ENCODE measurements at regions not wholly inside any gene's neighbourhood (a gene's known extent, or its start where the extent isn't known, plus 50 kb on each side); places are given as distances from the start of the nearest gene placed in this dataset.
"Not testable (repeated sequence)": the region's sequence is repeated elsewhere in the genome, so short reads cannot be mapped to it uniquely, and the experiment has no call there.

GRCh38 chr1:29800522-29800956 lies 564.2 kb downstream of the PTPRU start:
- Mint-ChIP-seq H3K4me3 (no peak overlapping the region), H3K27ac (no peak overlapping the region), H3K27me3 (ENCODE audit: low read depth) (no peaks in the 10 kb centered on the region), H3K9me3 (no peaks in the 10 kb centered on the region), H3K4me1 (ENCODE audit: low read depth) (no peaks in the 10 kb centered on the region), H3K36me3 (ENCODE audit: low read depth) (no peaks in the 10 kb centered on the region)
- DNase-seq (ENCODE audit: low spot score), result no peak

GRCh38 chr1:29800120-29800519 lies 563.8 kb downstream of the PTPRU start:
- Mint-ChIP-seq H3K27me3 (ENCODE audit: low read depth) (no peaks in the 10 kb centered on the region), H3K9me3 (no peaks in the 10 kb centered on the region), H3K4me1 (ENCODE audit: low read depth) (no peaks in the 10 kb centered on the region), H3K4me3 (no peak overlapping the region), H3K36me3 (ENCODE audit: low read depth) (no peaks in the 10 kb centered on the region), H3K27ac (no peak overlapping the region)
- DNase-seq (ENCODE audit: low spot score), result no peak

- Mint-ChIP-seq H3K4me1 (ENCODE audit: low read depth) (no peaks in the 10 kb centered on the region), H3K27me3 (ENCODE audit: low read depth) (no peaks in the 10 kb centered on the region), H3K4me3 (no peak overlapping the region), H3K36me3 (ENCODE audit: low read depth) (no peaks in the 10 kb centered on the region), H3K9me3 (no peaks in the 10 kb centered on the region), H3K27ac (no peak overlapping the region)
- no peak for DNase-seq (ENCODE audit: low spot score)
Observed at GRCh38 chr1:29798699-29799566, 562.6 kb downstream of the PTPRU start.

GRCh38 chr1:29797125-29797524 lies 560.8 kb downstream of the PTPRU start:
- not testable (repeated sequence) for H3K4me3 Mint-ChIP-seq; H3K27ac Mint-ChIP-seq; H3K4me1 Mint-ChIP-seq (ENCODE audit: low read depth); H3K27me3 Mint-ChIP-seq (ENCODE audit: low read depth); DNase-seq (ENCODE audit: low spot score); H3K36me3 Mint-ChIP-seq (ENCODE audit: low read depth); H3K9me3 Mint-ChIP-seq

- H3K9me3 Mint-ChIP-seq; H3K4me1 Mint-ChIP-seq (ENCODE audit: low read depth); DNase-seq (ENCODE audit: low spot score); H3K4me3 Mint-ChIP-seq; H3K36me3 Mint-ChIP-seq (ENCODE audit: low read depth); H3K27ac Mint-ChIP-seq; H3K27me3 Mint-ChIP-seq (ENCODE audit: low read depth): not testable (repeated sequence)
Observed at GRCh38 chr1:29795965-29796364, 559.6 kb downstream of the PTPRU start.

GRCh38 chr1:29793653-29794348 lies 557.5 kb downstream of the PTPRU start:
- Mint-ChIP-seq H3K4me3 (no peak overlapping the region), H3K36me3 (ENCODE audit: low read depth) (no peaks in the 10 kb centered on the region), H3K4me1 (ENCODE audit: low read depth) (no peaks in the 10 kb centered on the region), H3K27ac (no peak overlapping the region), H3K27me3 (ENCODE audit: low read depth) (no peaks in the 10 kb centered on the region), H3K9me3 (no peaks in the 10 kb centered on the region)
- DNase-seq (ENCODE audit: low spot score), result no peak

GRCh38 chr1:29793101-29793546 lies 556.8 kb downstream of the PTPRU start:
- no peak overlapping the region for H3K4me3 Mint-ChIP-seq
- H3K36me3 Mint-ChIP-seq (ENCODE audit: low read depth), result no peaks in the 10 kb centered on the region
- H3K27ac Mint-ChIP-seq, result no peak overlapping the region
- no peaks in the 10 kb centered on the region for H3K27me3 Mint-ChIP-seq (ENCODE audit: low read depth)
- no peaks in the 10 kb centered on the region for H3K9me3 Mint-ChIP-seq
- DNase-seq (ENCODE audit: low spot score), result peak; percentile 45
- H3K4me1 Mint-ChIP-seq (ENCODE audit: low read depth), result no peaks in the 10 kb centered on the region

- Mint-ChIP-seq H3K27me3 (ENCODE audit: low read depth) (no peaks in the 10 kb centered on the region), H3K27ac (no peak overlapping the region), H3K36me3 (ENCODE audit: low read depth) (no peaks in the 10 kb centered on the region), H3K9me3 (no peaks in the 10 kb centered on the region), H3K4me1 (ENCODE audit: low read depth) (no peaks in the 10 kb centered on the region), H3K4me3 (no peak overlapping the region)
- DNase-seq (ENCODE audit: low spot score), result no peak
Observed at GRCh38 chr1:29789910-29790247, 553.6 kb downstream of the PTPRU start.

- H3K4me1 Mint-ChIP-seq (ENCODE audit: low read depth), result no peaks in the 10 kb centered on the region
- no peaks in the 10 kb centered on the region for H3K36me3 Mint-ChIP-seq (ENCODE audit: low read depth)
- H3K27me3 Mint-ChIP-seq (ENCODE audit: low read depth), result no peaks in the 10 kb centered on the region
- H3K9me3 Mint-ChIP-seq, result no peaks in the 10 kb centered on the region
- no peak overlapping the region for H3K27ac Mint-ChIP-seq
- H3K4me3 Mint-ChIP-seq, result no peak overlapping the region
- DNase-seq (ENCODE audit: low spot score), result no peak
Observed at GRCh38 chr1:29789221-29789909, 553.0 kb downstream of the PTPRU start.

- Mint-ChIP-seq H3K4me3 (no peak overlapping the region), H3K27ac (no peak overlapping the region), H3K9me3 (no peaks in the 10 kb centered on the region), H3K4me1 (ENCODE audit: low read depth) (no peaks in the 10 kb centered on the region), H3K27me3 (ENCODE audit: low read depth) (no peaks in the 10 kb centered on the region), H3K36me3 (ENCODE audit: low read depth) (no peaks in the 10 kb centered on the region)
- no peak for DNase-seq (ENCODE audit: low spot score)
Observed at GRCh38 chr1:29786791-29787732, 550.7 kb downstream of the PTPRU start.

GRCh38 chr1:29786195-29786594 lies 549.9 kb downstream of the PTPRU start:
- H3K4me3 Mint-ChIP-seq, result no peak overlapping the region
- no peaks in the 10 kb centered on the region for H3K4me1 Mint-ChIP-seq (ENCODE audit: low read depth)
- no peak overlapping the region for H3K27ac Mint-ChIP-seq
- no peaks in the 10 kb centered on the region for H3K36me3 Mint-ChIP-seq (ENCODE audit: low read depth)
- no peak for DNase-seq (ENCODE audit: low spot score)
- no peaks in the 10 kb centered on the region for H3K9me3 Mint-ChIP-seq
- no peaks in the 10 kb centered on the region for H3K27me3 Mint-ChIP-seq (ENCODE audit: low read depth)

GRCh38 chr1:29785554-29785953 lies 549.2 kb downstream of the PTPRU start:
- H3K4me1 Mint-ChIP-seq (ENCODE audit: low read depth), result no peaks in the 10 kb centered on the region
- peaks cover 3% of the 10 kb centered on the region for H3K27me3 Mint-ChIP-seq (ENCODE audit: low read depth)
- no peak overlapping the region for H3K27ac Mint-ChIP-seq
- no peak overlapping the region for H3K4me3 Mint-ChIP-seq
- H3K9me3 Mint-ChIP-seq, result no peaks in the 10 kb centered on the region
- DNase-seq (ENCODE audit: low spot score), result no peak
- no peaks in the 10 kb centered on the region for H3K36me3 Mint-ChIP-seq (ENCODE audit: low read depth)

GRCh38 chr1:29785137-29785527 lies 548.8 kb downstream of the PTPRU start:
- H3K9me3 Mint-ChIP-seq, result no peaks in the 10 kb centered on the region
- H3K36me3 Mint-ChIP-seq (ENCODE audit: low read depth), result no peaks in the 10 kb centered on the region

More at GRCh38 chr1:29785137-29785527, 548.8 kb downstream of the PTPRU start:
- Mint-ChIP-seq H3K27ac (no peak overlapping the region), H3K4me3 (no peak overlapping the region), H3K4me1 (ENCODE audit: low read depth) (no peaks in the 10 kb centered on the region), H3K27me3 (ENCODE audit: low read depth) (peaks cover 3% of the 10 kb centered on the region)
- DNase-seq (ENCODE audit: low spot score), result no peak
